Brain microvascular endothelial cell (primary cell): ENCODE measurements at regions not wholly inside any gene's neighbourhood (a gene's known extent, or its start where the extent isn't known, plus 50 kb on each side); places are given as distances from the start of the nearest gene placed in this dataset.

ENCODE experiments used
- DNase-seq: peaks from one replicate; pipeline ENCODE4 v3.0.0-alpha.2; 2020
- H3K27ac ChIP-seq: fragments of 250-450 bp; sonication (Bioruptor Pico); 2 replicates; pipeline ENCODE4 v1.5.1; 2020; ENCODE audit warnings: mild to moderate bottlenecking, moderate library complexity
- H3K27me3 ChIP-seq: fragments of 250-450 bp; sonication (Bioruptor Pico); replicated peaks from 2 replicates; pipeline ENCODE4 v1.5.1; 2020; ENCODE audit warnings: mild to moderate bottlenecking
- H3K36me3 ChIP-seq: fragments of 250-450 bp; sonication (Bioruptor Pico); replicated peaks from 2 replicates; pipeline ENCODE4 v1.5.1; 2020; ENCODE audit warnings: mild to moderate bottlenecking
- H3K4me3 ChIP-seq: 2 replicates; pipeline ENCODE4 v1.5.1; 2011; ENCODE audit warnings: low read depth, mild to moderate bottlenecking, control low read depth, low read length, moderate library complexity
- in situ Hi-C: cut with HindIII; loops from 2 replicates; pipeline ENCODE4 v1.10.0; 2017; ENCODE audit warnings: low sequenced_read_pairs, low pct_ligation_motif_present
- TF ChIP-seq, protein P1 (sequence below): IDR thresholded peaks from 2 replicates; pipeline ENCODE4 v1.5.1; 2011; ENCODE audit warnings: low read depth, mild to moderate bottlenecking, moderate library complexity, low read length, control low read depth, inconsistent platforms; ENCODE audit errors: missing control alignments

DNA sequence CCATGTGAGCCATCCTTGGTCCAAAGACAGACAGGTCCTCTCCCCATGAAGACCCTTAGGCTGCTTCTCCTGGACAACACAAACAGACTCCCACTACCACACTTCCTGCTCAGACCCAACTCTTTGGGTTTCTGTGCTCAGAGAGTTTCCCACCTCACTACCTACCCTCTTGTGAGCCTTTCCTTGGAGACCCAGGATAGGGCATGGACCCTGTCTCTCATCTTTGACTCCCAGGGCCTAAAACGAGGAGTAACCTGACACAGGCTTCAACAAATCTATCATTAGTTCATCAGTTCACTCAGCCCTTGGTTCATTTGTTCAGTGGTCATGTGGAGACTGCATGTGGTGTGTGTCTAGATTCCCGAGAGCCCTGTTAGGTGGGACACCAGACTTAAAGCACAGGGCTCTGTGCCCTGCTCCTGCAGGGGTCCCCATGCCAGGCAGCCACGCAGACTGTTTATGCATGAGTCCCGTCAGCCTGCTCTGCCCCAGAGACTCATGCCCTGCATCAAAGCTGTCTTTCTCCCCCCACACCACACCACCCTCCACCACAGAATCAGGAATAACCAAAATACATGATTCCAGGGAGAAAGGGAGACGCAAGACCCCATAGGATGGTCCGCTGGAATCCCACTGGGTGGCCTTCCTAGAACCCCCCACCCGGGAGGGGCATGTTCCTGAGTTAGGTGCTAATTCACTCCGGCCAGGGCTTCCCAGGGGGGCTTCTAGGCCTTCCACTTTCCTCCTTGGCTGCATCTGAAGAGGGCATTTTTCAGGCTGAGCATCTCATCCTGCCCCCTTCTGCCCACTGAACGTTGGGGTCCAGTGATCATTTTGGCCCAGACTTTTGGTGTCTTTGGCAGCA, 100.2 kb upstream of the TEX51 start:
- no peaks in the 10 kb centered on the region for H3K27me3 ChIP-seq
- H3K27ac ChIP-seq, result no peak overlapping the region
- in situ Hi-C loops, result no loop called here
- no peaks in the 10 kb centered on the region for H3K36me3 ChIP-seq
- no peak overlapping the region for H3K4me3 ChIP-seq
- TF ChIP-seq, protein P1, sequence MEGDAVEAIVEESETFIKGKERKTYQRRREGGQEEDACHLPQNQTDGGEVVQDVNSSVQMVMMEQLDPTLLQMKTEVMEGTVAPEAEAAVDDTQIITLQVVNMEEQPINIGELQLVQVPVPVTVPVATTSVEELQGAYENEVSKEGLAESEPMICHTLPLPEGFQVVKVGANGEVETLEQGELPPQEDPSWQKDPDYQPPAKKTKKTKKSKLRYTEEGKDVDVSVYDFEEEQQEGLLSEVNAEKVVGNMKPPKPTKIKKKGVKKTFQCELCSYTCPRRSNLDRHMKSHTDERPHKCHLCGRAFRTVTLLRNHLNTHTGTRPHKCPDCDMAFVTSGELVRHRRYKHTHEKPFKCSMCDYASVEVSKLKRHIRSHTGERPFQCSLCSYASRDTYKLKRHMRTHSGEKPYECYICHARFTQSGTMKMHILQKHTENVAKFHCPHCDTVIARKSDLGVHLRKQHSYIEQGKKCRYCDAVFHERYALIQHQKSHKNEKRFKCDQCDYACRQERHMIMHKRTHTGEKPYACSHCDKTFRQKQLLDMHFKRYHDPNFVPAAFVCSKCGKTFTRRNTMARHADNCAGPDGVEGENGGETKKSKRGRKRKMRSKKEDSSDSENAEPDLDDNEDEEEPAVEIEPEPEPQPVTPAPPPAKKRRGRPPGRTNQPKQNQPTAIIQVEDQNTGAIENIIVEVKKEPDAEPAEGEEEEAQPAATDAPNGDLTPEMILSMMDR, result no peak
- DNase-seq, result no peak

DNA sequence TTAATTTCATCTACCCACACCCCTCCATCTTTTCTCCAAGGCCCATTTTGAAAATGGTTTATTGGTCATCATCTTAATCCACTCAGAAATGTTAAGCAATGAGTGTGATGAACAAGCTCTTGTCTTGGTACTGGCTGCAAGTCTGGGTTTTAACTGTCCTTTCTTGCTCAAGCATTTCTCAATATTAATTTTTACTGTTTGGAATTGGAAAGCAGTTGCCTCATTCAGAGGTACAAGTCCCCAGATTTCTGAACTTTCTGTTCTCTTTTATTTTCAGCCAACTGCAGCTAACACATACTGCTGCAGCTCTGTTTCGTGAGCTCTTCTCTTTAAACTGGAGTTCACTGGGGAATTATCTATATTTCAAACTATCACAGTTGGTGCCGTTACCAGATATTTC, 99.4 kb upstream of the TEX51 start:
- in situ Hi-C loops, result no loop called here
- no peak overlapping the region for H3K27ac ChIP-seq
- TF ChIP-seq, protein P1, result no peak
- H3K4me3 ChIP-seq, result no peak overlapping the region
- no peaks in the 10 kb centered on the region for H3K27me3 ChIP-seq
- H3K36me3 ChIP-seq, result no peaks in the 10 kb centered on the region
- DNase-seq, result no peak

DNA sequence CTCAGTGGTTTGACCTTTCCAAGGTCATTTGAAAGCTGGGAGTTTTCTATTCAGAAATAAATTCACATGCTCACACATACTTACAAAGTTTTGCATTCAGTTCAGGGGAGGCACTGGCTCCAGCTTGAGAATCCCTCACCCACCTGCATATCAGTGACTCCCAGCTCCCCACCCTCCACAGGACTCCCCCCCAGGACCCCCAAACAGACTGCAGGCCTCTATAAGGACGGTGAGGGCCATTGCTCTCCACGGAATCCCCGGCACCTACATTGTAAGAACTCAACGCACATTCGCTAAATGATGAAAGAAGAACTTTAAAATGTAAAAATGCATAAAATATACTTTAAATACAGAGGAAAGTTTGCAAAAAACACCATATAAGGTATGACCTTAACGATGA, 97.2 kb upstream of the TEX51 start:
- H3K27me3 ChIP-seq, result no peaks in the 10 kb centered on the region
- in situ Hi-C loops, result no loop called here
- TF ChIP-seq, protein P1, result no peak
- H3K36me3 ChIP-seq, result no peaks in the 10 kb centered on the region
- no peak overlapping the region for H3K27ac ChIP-seq
- H3K4me3 ChIP-seq, result no peak overlapping the region
- DNase-seq, result no peak

DNA sequence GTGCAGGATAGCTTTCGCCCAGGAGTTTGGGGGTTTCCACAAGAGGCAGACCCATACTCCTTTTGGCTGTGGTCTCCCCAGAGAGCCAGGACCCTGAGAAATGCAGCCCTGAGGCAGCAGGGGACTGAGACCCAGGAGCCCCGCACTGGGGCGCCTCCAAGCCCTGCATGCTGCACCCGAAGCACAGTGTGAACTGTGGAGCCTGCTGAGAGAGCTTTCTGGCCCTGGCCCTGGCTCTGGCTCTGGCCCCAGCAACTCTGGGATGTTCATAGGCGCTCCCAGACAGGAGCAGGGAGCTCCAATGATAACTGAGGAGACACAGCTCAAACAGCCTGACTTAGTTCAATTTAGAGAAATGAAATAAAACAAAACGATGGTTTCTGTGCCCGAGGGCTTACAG, 96.4 kb upstream of the TEX51 start:
- TF ChIP-seq, protein P1, result no peak

DNA sequence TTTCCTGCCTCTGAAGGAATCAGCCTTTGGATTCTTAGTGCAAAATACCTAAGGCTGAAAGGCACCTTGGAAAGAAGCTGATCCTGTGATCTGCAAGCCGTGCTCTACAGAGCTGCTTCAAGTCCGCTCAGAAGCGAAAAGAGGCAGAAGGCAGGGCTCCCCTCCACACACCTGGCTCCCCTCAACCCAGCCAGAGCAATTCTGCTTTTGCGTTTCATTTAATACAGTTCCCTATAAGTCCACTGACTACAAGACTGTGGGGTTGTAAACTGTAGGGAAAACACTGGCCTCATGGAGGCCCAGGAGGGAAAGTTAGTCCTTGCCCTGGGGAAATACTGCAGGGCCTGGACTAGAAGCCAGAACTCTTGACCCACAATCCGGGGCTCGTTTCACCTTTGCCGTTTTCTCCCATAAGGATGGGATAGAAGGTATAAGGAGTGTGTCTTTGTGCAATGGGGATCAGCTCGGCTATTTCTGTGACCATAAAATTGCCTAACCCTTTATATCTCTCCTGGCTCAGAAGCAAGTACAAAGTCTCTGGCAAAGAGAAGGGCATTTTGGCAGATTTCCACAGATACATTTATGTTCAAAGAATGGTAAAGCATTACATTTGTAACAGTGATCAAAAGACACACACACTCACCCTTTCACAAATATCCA, 95.8 kb upstream of the TEX51 start:
- TF ChIP-seq, protein P1, result no peak
- Histone ChIP-seq H3K27ac (no peak overlapping the region), H3K36me3 (no peaks in the 10 kb centered on the region), H3K27me3 (no peaks in the 10 kb centered on the region), H3K4me3 (no peak overlapping the region)
- no peak for DNase-seq
- in situ Hi-C loops, result no loop called here

More for the DNA sequence above, 96.4 kb upstream of the TEX51 start:
- DNase-seq, result no peak
- no peaks in the 10 kb centered on the region for H3K27me3 ChIP-seq
- H3K4me3 ChIP-seq, result no peak overlapping the region
- in situ Hi-C loops, result no loop called here
- H3K36me3 ChIP-seq, result no peaks in the 10 kb centered on the region
- no peak overlapping the region for H3K27ac ChIP-seq
